ENCODE measurements at regions not wholly inside any gene's neighbourhood (a gene's known extent, or its start where the extent isn't known, plus 50 kb on each side); places are given as distances from the start of the nearest gene placed in this dataset.

DNA sequence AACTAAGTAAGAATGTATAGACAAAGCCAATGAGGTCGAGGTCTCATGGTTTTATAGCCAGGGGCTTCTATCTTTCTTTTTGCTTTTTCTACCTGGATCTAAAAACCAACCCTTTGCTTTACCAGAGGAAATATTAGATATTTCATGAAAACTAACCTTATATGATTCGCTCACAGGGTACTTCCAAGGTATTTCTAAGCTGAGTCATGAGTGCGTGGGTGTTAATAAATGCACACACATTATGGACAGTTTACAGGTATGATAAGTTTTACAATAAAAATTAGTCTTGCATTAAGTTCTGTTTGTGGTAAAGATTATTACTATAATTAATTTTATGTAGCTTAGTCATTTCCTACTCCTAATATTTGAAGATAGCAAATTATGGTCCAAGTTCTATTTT is 217.2 kb downstream of the CHRM3 start:
- no peak for TF ChIP-seq CHD2 (IDR thresholded peaks at IDR 0.05; ENCODE audit: low read length, partially characterized antibody)
- TF ChIP-seq, protein P1, sequence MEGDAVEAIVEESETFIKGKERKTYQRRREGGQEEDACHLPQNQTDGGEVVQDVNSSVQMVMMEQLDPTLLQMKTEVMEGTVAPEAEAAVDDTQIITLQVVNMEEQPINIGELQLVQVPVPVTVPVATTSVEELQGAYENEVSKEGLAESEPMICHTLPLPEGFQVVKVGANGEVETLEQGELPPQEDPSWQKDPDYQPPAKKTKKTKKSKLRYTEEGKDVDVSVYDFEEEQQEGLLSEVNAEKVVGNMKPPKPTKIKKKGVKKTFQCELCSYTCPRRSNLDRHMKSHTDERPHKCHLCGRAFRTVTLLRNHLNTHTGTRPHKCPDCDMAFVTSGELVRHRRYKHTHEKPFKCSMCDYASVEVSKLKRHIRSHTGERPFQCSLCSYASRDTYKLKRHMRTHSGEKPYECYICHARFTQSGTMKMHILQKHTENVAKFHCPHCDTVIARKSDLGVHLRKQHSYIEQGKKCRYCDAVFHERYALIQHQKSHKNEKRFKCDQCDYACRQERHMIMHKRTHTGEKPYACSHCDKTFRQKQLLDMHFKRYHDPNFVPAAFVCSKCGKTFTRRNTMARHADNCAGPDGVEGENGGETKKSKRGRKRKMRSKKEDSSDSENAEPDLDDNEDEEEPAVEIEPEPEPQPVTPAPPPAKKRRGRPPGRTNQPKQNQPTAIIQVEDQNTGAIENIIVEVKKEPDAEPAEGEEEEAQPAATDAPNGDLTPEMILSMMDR (IDR thresholded peaks at IDR 0.05), result no peak
- TF ChIP-seq, protein P2, sequence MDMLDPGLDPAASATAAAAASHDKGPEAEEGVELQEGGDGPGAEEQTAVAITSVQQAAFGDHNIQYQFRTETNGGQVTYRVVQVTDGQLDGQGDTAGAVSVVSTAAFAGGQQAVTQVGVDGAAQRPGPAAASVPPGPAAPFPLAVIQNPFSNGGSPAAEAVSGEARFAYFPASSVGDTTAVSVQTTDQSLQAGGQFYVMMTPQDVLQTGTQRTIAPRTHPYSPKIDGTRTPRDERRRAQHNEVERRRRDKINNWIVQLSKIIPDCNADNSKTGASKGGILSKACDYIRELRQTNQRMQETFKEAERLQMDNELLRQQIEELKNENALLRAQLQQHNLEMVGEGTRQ (IDR thresholded peaks at IDR 0.05), result no peak
- TF ChIP-seq KDM1A (IDR thresholded peaks at IDR 0.05; ENCODE audit: low read depth), result no peak
- TF ChIP-seq, protein P3, sequence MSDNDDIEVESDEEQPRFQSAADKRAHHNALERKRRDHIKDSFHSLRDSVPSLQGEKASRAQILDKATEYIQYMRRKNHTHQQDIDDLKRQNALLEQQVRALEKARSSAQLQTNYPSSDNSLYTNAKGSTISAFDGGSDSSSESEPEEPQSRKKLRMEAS (IDR thresholded peaks at IDR 0.05), result no peak
- no peak for TF ChIP-seq MYC (IDR thresholded peaks at IDR 0.05; ENCODE audit: borderline replicate concordance, low read length)
- no peak for TF ChIP-seq CBX2 (IDR thresholded peaks at IDR 0.05; ENCODE audit: borderline replicate concordance, low read depth)
- no peak for TF ChIP-seq ZFP36 (IDR thresholded peaks at IDR 0.05; ENCODE audit: borderline replicate concordance, partially characterized antibody)
- TF ChIP-seq, protein P4, sequence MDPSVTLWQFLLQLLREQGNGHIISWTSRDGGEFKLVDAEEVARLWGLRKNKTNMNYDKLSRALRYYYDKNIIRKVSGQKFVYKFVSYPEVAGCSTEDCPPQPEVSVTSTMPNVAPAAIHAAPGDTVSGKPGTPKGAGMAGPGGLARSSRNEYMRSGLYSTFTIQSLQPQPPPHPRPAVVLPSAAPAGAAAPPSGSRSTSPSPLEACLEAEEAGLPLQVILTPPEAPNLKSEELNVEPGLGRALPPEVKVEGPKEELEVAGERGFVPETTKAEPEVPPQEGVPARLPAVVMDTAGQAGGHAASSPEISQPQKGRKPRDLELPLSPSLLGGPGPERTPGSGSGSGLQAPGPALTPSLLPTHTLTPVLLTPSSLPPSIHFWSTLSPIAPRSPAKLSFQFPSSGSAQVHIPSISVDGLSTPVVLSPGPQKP (IDR thresholded peaks at IDR 0.05; ENCODE audit: low read depth, low read length), result no peak
- TF ChIP-seq POLR2AphosphoS2 (conservative IDR thresholded peaks at IDR 0.05; ENCODE audit: low read length), result no peak
- TF ChIP-seq JUN (IDR thresholded peaks at IDR 0.05), result no peak
- no peak for TF ChIP-seq RARB (CRISPR knock-in tag; IDR thresholded peaks at IDR 0.05)

Data from A549 (cell line).